ENCODE measurements at regions not wholly inside any gene's neighbourhood (a gene's known extent, or its start where the extent isn't known, plus 50 kb on each side); places are given as distances from the start of the nearest gene placed in this dataset.

DNA sequence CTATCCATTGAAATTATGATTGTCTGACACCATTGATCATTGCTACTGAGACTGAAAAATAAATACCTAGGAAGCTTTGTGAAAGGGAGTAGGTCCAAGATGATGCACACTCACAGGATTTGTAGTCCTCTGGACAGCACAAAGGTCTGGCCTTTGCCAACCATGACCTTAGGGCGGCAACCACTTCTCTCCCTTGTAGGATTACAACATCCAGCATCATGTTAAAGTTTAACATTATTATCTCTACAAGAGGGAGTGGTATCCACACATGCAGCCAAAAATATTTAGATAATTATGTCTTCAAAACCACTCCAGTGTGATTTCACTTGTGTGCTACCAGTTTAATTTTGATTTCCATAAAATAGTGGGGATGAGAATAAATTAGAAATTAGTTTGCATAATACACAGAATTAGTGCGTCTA lies 51.1 kb upstream of the NHSL1 start:
- no peak for DNase-seq

DNA sequence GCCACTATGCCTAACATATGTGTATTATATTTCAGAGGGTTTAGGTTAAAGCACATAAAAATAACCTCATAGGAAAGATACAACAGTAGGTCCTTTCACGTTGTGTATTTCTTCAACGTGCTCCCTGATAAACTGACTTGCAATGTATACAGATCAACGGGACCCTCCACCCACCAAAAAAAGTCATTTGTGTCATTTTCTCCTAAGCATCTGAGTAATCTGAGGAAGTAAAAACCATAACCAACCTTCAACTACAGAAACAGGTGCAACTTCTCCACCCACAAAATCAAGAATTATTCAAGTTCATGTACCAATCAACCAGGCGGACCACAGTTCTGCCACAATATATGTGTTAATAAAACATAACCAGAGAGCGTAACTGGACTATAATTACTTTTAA lies 54.9 kb upstream of the NHSL1 start:
- DNase-seq: no peak

DNA sequence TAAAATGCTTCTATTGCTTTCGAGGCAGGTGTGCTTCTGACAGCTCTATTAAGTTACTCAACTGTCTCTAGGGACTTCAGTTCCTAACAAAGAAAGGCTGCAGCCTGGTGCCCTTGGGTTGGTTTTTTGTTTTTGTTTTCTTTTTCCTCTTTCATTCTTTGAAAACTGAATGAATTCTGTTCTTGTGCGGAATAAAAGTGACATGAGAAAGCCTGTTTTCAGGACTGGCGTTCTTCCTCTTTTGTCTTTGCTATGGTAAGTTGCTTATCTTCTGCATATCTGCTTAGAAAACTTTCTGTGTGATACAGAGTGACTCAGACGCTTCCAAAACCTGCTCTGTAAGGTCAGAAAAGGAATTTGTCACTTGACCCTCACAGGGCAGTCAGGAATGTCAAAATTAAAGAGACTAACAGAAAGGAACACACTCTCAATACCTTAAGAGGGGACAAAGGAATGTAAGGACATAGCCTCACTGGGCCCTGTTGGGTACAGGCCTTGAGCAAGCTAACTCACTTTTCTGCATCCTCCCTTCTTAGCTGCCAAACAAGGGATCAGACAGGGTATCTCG lies 56.2 kb upstream of the NHSL1 start:
- no peak for DNase-seq

DNA sequence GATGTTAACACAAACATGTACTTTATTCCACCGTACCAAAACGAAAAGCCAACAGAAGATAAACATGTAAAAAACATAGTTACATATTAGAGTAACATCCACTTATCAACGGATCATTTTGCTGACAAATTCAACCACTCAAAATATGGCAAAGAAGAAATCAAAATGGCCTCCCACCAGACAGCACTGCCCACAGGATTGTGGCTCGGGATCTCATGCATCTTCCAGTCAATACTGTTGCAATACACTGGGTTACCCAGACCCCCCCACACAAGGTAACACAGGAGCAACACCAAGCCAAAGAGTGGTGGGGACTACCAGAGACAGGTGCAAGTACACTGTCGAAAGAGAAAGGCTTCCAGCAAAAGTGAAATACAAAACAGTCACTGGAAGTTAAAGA lies 57.9 kb upstream of the NHSL1 start:
- DNase-seq: no peak

DNA sequence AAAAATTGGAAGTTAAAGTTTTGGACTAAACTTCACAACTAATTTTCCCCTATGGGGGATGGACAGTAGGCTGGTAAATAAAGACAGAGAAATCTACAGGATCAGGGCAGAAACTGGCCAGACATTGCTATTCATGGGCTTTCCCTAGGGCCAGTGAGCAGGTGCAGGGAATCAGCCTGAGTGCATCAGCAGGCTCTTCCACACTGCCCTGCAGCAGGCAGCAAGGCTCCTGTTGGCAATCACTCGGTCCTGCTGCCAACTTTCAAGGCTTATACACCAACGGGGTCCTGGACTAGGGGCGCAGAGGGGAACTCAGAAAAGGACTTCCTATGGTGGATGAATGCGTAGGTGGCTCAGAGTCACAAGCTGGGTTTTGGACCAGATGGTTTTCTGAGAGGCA lies 59.8 kb upstream of the NHSL1 start:
- no peak for DNase-seq

DNA sequence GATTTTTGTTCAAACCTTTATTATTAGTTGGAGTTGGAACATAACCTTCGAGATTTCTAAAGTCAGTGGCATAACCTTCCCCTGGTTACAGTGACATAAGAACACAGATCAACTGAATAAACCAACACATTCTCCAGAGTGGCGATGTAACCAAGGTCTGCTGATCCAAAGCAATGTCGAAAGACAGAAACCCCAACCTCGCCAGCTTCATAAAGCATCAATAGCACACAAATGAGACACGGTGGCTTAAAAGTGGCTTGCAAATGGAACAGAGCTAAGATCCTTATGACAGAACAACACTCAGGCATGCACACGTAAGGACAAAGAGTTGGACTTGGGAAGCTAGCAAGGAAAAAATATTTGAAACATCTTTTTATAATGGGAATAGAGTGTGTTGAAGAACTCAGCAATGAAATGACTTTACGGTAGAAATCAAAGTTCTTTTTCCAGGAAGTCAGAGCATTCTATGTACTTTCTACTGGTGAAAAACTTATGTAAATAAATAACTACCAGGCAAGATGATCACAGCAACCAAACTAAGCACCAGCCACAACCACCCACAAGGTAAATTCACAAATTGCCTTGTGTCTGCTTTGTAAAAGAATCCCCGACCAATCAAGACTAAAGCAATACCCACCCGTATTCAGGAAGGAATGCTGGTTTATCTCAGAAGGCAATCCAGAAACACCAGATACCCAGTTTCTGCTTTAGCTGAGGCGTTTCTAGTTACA lies 61.0 kb upstream of the NHSL1 start:
- DNase-seq: no peak

DNA sequence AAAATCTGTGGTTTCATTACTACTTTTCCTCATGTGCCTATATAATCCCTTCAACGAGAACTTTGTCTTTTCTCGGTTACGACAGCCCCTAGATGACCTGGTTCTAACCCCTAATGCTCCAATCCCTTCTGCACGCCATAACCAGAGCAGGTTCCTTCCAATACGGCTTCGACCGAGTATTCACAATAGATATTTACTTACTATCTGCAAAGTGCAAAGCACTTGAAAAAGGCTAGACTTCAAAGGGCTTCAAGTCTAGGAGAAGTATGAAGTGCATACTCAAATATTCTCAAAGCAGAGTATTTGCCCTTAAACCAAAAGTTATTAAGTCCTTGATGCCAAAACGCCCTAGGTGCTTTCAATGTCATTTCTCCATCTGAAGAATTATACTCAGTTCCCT lies 63.4 kb upstream of the NHSL1 start:
- DNase-seq: no peak

DNA sequence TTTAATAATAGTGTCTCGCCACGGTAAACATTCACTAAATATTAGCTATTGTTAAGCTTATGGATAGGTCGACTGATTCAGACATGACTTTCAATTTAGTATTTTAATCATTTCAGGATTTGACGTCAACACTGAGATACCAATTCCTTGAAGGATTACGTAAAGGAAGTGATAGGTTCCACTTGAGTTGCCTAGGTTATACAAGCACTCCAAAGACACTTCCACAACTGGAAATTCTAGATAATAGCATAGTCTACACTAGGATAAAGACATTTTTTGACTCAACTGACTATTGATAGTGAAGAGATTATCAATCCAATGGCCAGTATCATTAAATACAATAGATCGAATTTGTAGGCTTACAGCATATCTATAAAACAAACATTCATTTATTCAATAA lies 63.9 kb upstream of the NHSL1 start:
- no peak for DNase-seq

DNA sequence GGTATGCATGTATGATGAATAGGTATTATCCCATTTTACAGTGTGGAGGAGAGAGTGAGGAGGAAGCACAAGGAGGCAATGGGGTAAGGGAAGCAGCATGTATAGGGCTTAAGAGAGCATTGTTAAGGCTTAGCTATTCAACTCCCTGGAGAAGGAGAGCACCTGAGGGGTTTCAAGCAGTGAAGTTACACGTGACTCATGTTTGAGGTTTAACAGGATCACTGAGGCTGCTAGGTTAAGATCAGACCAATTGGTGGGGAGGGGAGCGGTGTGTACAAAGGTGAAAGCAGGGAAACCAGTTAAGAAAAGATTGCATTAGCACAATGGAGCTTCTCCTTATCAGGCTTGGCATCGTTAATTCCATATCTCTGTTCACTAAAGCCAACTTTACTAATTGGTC lies 64.4 kb upstream of the NHSL1 start:
- DNase-seq: no peak

DNA sequence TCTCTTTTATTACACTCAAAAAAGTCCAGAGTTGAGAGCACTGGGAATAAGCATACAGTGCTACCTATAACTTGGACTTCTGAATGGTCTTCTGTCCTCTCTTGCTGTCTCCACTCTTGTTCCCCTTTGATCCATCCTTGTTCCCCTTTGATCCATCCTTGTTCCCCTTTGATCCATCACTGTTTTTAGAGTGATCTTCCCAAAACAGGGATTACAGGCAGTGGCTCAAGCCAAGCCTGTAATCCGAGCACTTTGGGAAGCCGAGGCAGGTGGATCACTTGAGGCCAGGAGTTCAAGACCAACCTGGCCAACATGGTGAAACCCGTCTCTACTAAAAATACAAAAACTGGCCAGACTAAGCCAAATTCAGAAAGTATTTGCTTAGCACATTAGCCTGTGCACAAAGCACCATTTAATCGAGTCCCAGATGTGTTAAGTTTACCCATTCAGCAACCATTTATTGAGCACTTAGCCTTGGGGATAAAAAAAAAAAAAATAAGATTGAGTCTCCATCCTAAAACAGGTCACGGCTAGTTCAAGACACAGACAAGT lies 65.0 kb upstream of the NHSL1 start:
- DNase-seq: no peak

DNA sequence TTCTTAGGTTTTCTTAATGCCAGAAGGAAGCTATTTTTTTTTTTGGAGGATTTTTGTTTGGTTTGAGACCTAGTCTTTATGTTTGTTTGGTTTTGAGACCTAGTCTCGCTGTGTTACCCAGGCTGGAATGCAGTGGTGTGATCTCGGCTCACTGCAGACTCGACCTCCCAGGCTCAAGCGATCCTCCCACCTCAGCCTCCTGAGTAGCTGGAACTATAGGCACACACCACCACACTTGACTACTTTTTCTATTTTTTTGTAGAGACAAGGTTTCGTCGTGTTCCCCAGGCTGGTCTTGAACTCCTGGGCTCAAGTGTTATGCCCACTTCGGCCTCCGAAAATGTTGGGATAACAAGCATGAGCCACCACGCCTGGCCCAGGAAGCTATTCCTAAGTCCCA lies 67.8 kb upstream of the NHSL1 start:
- DNase-seq: no peak

DNA sequence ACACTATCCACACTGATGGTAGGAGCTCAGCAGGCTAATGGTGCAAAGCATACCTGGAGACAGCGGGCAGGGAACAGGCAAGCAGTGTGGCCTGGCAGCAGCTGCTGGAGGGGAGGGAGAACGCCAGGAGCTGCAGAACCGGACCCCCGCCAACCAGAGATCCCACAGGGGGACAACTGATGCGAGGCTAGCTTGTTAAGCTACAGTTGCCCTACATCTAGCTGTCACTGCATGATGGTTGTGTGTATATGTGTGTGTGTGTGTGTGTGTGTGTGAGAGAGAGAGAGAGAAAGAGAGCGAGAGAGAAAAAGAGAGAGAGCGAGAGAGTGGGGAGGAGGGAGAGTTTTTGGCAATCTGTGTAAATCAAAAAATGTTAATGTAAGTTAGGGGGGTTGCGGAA lies 69.7 kb upstream of the NHSL1 start:
- DNase-seq: no peak

DNA sequence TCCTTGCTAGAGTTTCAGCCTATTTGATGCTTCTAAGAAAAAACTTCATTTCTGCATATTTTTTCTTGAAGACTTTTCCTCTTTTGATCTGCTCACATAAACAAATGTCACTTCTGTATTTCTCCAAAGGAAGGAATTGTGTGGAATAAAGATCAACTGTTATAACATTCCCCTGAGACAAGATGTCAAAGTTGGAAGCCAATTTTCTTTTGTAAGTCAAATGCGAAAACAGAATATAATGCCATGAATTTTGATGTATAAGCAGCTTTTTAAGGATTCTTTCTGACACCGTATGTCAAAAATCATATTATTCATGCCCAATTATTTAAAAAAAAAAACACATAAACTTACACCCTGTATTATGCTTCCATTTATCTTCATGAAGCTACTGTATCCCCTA lies 70.3 kb upstream of the NHSL1 start:
- DNase-seq: no peak

DNA sequence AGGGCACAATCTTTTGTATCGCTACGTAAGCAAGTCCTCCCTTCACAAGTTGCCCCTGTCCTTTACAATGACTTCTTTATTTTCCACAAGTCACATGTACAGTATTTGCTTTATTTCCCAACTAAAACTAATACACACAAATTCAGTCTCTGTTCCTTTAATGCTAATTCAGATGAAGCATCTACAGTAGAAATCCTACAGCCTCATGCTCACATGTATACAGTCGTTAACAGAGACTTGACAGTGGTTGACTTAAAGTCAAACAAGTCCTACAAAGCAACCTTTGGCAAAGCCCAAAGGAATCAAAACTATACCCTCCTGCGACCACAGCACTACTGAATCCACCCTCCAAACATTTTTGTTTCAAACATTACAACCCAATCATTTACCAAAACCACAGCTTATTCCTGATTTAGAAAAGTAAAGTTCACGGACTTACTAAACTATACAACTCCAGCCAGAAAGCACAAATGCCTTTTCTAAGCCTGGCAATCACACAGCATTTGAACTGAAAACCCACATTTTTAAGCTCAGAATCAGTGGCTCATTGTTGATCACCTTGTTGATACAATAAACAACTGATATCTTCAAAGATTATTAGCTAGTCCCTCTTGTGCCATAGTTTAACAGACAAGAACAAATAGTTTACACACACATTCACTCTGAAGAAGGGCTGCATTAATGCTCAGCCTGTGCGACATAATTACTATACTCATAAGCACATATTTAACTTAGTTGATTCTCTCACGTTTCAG lies 70.9 kb upstream of the NHSL1 start:
- DNase-seq: no peak

DNA sequence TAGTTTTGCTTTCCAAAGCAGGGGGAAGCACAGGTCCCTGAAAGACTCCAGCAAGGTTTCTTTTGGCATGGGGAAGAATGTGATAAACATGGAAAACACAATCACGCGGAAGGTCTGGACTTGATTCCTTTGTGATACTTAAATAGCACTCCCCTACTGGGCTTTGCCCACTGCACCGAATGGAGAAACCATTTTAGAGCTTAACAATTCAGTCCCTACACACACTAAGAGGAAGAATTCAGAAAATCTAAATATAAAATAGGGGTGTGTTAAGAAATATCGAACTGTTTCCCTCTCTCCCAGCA lies 71.4 kb upstream of the NHSL1 start:
- no peak for DNase-seq

DNA sequence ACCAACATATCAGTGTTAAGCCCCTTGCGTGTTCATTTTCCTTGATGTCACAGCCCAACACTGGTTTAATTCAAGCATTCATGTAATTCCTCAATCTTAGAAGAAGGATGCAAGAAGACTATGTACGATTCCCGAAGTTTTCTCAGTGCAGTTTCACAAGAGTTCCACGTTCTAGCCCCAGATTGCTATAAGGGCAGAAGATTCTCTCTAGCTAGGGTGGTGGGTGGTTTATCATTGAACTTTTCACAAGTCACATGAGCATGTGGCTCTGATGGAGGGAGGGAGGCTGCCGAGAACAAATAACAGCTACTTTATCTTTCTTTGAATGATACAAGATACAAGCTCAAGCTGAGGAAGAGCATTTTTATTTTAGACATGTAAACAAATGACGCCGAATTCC lies 71.9 kb upstream of the NHSL1 start:
- DNase-seq: no peak

DNA sequence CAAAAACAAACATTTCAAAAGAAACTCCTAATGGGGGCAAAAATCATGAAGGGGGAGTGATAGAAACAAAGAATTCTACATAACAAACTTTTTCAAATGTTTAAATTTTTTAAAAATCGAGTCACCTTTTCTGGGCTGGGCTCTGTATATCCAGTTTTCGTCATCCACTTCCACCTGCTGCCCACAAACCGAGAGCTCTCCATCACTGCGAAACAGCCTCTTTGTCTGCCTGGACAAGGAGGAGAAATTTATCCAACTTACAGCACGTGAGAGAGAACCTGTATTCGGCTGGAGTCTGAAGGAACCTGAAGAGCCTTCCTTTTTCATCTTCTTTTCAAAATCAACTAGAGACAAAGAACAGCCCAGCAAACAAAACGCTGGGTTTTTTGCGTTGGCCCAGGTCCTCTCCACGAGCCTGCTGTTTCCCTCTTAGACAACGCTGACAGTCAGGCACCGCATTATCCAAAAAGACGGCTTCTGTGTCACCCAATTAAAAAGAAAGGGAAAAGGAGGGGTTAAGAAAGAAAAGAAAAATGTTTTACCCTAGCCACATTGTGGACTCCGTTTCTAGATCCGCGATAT lies 72.4 kb upstream of the NHSL1 start:
- no peak for DNase-seq

DNA sequence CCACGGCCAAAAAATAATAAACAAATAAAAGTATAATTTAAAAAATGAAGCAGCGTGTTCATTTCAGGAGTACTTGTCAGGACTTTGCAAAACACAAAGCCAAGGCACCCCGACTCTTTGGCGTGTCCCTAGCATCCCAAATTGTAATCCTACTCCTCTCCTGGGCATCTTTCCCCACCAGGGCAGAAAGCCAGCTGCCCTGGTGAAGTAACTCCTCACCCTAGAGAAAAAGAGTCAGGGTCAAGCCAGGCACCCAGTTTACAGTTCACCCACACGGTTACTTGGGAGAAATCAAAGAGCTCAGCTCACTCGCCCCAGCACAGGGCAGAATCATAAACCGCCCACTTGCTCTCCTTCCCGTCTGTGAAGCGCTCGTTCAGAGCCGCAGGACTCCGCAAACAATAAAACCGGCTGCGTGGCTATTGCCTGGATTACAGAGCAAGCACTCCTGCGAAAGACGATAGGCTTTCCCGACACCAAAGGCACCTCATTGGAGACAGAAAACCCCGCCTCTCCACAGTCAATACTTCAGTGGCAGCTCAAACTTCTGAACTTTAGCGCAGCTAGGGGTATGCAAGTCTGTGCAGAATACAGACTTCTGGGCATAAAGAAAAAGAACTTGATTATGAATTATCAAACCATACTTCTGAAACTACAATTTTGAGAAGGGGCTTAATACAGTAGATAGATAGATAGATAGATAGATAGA lies 73.0 kb upstream of the NHSL1 start:
- DNase-seq: no peak

DNA sequence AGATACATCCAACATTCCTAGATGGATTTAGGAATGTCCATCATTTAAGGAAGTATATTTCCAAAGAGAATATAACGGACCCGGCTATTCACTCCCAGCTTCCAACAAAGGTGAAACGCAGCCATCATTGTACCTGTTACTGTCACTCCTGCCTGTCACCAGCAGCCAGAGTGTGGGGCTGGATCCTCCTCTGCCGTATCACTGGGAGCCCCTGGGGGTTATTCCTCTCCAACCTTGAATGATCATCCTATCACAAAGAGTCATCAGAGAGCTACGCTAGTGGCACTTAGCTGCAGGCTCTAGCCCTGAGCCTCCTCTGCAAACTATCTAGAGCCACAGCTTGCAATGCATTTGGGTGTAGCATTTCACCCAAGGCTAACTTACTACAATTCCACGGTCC lies 73.6 kb upstream of the NHSL1 start:
- DNase-seq: no peak

DNA sequence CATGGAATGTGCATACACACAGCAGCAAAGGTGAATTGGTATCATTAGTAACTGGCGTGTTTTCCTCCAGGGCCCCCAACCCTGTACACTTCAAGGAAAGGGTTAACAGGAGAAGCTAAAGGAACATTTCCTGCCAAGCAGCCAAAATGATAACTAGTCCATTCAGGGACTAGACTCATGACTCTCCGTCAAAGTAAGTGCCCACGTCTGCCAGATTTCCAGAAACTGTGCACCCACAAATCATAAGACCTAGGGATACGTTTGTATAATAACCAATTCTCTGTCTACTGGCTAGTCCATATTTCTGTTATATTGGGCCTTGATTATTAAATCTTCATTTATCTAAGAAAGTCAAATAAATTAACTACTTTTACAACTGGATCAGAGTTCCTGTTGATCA lies 76.0 kb upstream of the NHSL1 start:
- no peak for DNase-seq

DNA sequence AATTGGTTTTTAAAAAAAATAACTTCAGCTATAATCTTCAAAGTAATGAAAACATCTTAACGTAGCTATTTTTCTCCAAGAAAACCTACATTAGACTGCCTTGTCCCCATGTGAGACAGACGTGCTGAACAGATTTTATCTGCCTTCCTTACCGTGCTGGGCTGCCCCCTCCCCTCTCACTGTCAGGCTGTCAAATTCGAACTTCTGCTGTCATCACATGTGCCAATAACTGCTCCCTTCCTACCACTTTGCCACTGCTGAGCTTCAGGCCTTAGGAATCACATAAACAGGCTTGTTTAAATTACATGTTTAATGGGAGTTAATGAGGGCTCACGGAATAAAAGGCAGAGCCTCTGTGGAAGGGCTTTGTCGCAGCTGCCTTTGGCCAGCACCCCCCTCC lies 77.0 kb upstream of the NHSL1 start:
- DNase-seq: no peak

DNA sequence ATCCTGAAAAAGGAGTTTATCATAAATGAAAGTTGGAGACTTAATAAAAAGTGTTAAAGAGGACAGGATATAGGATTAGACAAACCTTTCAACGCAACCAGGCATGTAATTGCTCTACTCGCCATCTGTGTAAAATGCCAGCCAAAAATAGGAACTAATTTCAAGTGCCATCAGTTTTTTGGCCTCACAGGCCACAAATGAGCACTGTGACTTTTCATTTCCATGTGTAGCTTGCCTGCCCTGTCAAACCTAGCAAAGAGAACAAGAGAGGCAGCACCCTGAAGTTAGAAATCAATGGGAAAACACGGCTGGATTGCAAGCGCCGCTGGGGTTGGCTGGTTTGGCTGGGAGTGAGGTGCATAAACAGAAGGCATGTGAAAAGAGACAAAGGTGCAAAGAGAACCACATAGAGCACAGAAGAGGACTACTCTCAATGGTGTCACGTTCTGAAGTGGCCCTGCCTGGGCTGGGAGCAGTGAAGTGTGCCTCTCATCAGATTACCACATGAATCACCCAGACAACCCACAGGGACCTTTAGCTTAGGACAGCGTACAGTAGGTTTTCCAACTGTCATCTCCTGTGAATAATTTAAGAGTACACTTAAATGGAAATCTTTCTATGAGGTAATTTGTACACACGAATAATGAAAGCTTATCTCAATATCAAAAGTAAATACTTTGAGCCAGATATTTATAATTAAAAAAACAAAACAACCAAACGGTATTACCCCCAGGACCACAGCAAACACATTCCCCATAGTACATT lies 78.0 kb upstream of the NHSL1 start:
- no peak for DNase-seq

DNA sequence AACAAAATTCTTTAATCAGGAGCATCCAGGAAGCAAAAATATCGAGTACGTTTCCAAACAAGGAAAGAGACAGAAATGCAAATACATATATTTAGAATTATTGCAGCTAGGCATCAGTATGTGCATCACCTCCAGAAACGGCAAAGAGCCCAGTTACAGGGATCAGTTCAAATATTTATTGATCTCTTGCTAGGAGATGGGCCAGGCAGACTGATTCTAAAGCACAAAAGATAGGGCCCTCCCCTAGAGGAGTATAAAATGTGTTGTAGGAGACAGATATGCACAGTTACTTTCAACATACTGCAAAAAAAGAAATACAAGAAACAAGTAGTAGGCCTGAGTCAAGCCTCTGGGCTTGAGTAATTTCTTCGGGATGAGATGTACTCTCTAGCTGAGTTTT lies 80.7 kb upstream of the NHSL1 start:
- no peak for DNase-seq

All from CD4-positive, alpha-beta T cell treated with Interleukin-1 beta for 1 hour (primary cell).